ENCODE measurements at regions not wholly inside any gene's neighbourhood (a gene's known extent, or its start where the extent isn't known, plus 50 kb on each side); places are given as distances from the start of the nearest gene placed in this dataset.

GRCh38 chr11:106475181-106475580 lies 397.7 kb downstream of the AASDHPPT start:
- POLR2A ChIA-PET = no interaction called here
- H3K9ac ChIP-seq (ENCODE audit: insufficient read depth, low read depth, low read length) = no peak overlapping the region
- DNase-seq (ENCODE audit: low spot score) = no peak
- CTCF ChIA-PET (ENCODE audit: low intra/inter-chr PET ratio, low total read pairs) = no interaction called here
- ATAC-seq = no peak
- BruUV-seq (replicated peaks) = no TSS peak
- no peak overlapping the region for H3K4me3 ChIP-seq (replicated peaks in 1 of 3; ENCODE audit: insufficient read depth in 1 of 3, low read depth in 2 of 3, low read length in 3 of 3)
- no peaks in the 10 kb centered on the region for H3K36me3 ChIP-seq (replicated peaks in 1 of 2; ENCODE audit: control insufficient read depth in 1 of 2, insufficient read depth in 2 of 2, low read length in 2 of 2)
- no peak overlapping the region for H2AFZ ChIP-seq (ENCODE audit: low read length)
- H3K4me2 ChIP-seq (ENCODE audit: low read depth, low read length) = no peak overlapping the region
- no peak for TF ChIP-seq PCBP2 (optimal IDR thresholded peaks at IDR 0.05; ENCODE audit: low read depth, low read length, poor library complexity, severe bottlenecking)
- no peak for TF ChIP-seq SCMH1 (CRISPR knock-in tag; IDR thresholded peaks at IDR 0.05; ENCODE audit: borderline replicate concordance)
- intact Hi-C loops (cut with micrococcal nuclease; ENCODE audit: unreplicated experiment) (no loop called here), in situ Hi-C loops (cut with HindIII; ENCODE audit: extremely low pct_ligation_motif_present, low pct_unique_long_range_greater_than_20kb) (no loop called here)
- no peaks in the 10 kb centered on the region for H3K27me3 ChIP-seq (ENCODE audit: control insufficient read depth in 1 of 2, insufficient read depth in 2 of 2, low read length in 2 of 2)
- no peak for FAIRE-seq
- H3K27ac ChIP-seq (ENCODE audit: extremely low read length, insufficient read depth, low read length) = no peak overlapping the region
- 54% methylated on average over 5 of the region's 5 CpGs for WGBS (ENCODE audit: low lambda C conversion rate)
- H3K9me3 ChIP-seq (ENCODE audit: low read length) = peaks cover 76% of the 10 kb centered on the region
- H4K20me1 ChIP-seq (ENCODE audit: insufficient read depth, low read length) = no peaks in the 10 kb centered on the region
- no peaks in the 10 kb centered on the region for H3K4me1 ChIP-seq (ENCODE audit: insufficient read depth, low read length)
- no peaks in the 10 kb centered on the region for H3K79me2 ChIP-seq (ENCODE audit: insufficient read depth, low read length)

GRCh38 chr11:106477776-106478175 lies 400.3 kb downstream of the AASDHPPT start:
- no peak for ATAC-seq
- intact Hi-C loops (cut with micrococcal nuclease; ENCODE audit: unreplicated experiment) = no loop called here
- in situ Hi-C loops (cut with HindIII; ENCODE audit: extremely low pct_ligation_motif_present, low pct_unique_long_range_greater_than_20kb) = no loop called here
- H3K27me3 ChIP-seq (ENCODE audit: control insufficient read depth in 1 of 2, insufficient read depth in 2 of 2, low read length in 2 of 2) = no peaks in the 10 kb centered on the region
- FAIRE-seq = no peak
- no peak overlapping the region for H3K27ac ChIP-seq (ENCODE audit: extremely low read length, insufficient read depth, low read length)
- H3K4me1 ChIP-seq (ENCODE audit: insufficient read depth, low read length) = peaks cover 15% of the 10 kb centered on the region; the same call in 1 of the 2 replicates
- no peak overlapping the region for H2AFZ ChIP-seq (ENCODE audit: low read length)
- no peaks in the 10 kb centered on the region for H4K20me1 ChIP-seq (ENCODE audit: insufficient read depth, low read length)
- ChIA-PET POLR2A (no interaction called here), CTCF (ENCODE audit: low intra/inter-chr PET ratio, low total read pairs) (no interaction called here)
- no peak for TF ChIP-seq ZNF772 (CRISPR knock-in tag; IDR thresholded peaks at IDR 0.05)
- TF ChIP-seq ATF3 (CRISPR knock-in tag; IDR thresholded peaks at IDR 0.05) = no peak
- no peak for TF ChIP-seq MAFK (conservative IDR thresholded peaks at IDR 0.05 in 1 of 2, IDR thresholded peaks at IDR 0.05 in 1 of 2; ENCODE audit: low read length in 2 of 2)
- TF ChIP-seq SMARCC2 (IDR thresholded peaks at IDR 0.05) = no peak
- no peak for TF ChIP-seq CBX2 (IDR thresholded peaks at IDR 0.05; ENCODE audit: low read depth, low read length)
- TF ChIP-seq CBX2 (CRISPR knock-in tag; IDR thresholded peaks at IDR 0.05; ENCODE audit: low read depth) = no peak
- TF ChIP-seq ZMYM3 (CRISPR knock-in tag; IDR thresholded peaks at IDR 0.05) = no peak
- TF ChIP-seq ZBTB34 (CRISPR knock-in tag; IDR thresholded peaks at IDR 0.05) = no peak
- TF ChIP-seq ZNF460 (CRISPR knock-in tag; IDR thresholded peaks at IDR 0.05; ENCODE audit: borderline replicate concordance) = no peak
- no peak for TF ChIP-seq HDAC6 (IDR thresholded peaks at IDR 0.05; ENCODE audit: low read depth, low read length)
- TF ChIP-seq KDM4B (CRISPR knock-in tag; IDR thresholded peaks at IDR 0.05) = no peak
- no peak for TF ChIP-seq ZNF12 (CRISPR knock-in tag; IDR thresholded peaks at IDR 0.05)
- TF ChIP-seq TRIM24 (CRISPR knock-in tag; IDR thresholded peaks at IDR 0.05) = no peak
- TF ChIP-seq ZSCAN29 (CRISPR knock-in tag; conservative IDR thresholded peaks at IDR 0.05) = no peak
- no peak for TF ChIP-seq FOXP4 (CRISPR knock-in tag; IDR thresholded peaks at IDR 0.05)
- no peak for DNase-seq (ENCODE audit: low spot score)
- no peaks in the 10 kb centered on the region for H3K79me2 ChIP-seq (ENCODE audit: insufficient read depth, low read length)
- no TSS peak for BruUV-seq (replicated peaks)
- WGBS (ENCODE audit: low lambda C conversion rate) = 36% methylated on average over 1 of the region's 1 CpG
- H3K9ac ChIP-seq (ENCODE audit: insufficient read depth, low read depth, low read length) = no peak overlapping the region
- no peak overlapping the region for H3K4me3 ChIP-seq (replicated peaks in 1 of 3; ENCODE audit: insufficient read depth in 1 of 3, low read depth in 2 of 3, low read length in 3 of 3)
- no peak overlapping the region for H3K4me2 ChIP-seq (ENCODE audit: low read depth, low read length)
- no peaks in the 10 kb centered on the region for H3K36me3 ChIP-seq (replicated peaks in 1 of 2; ENCODE audit: control insufficient read depth in 1 of 2, insufficient read depth in 2 of 2, low read length in 2 of 2)
- H3K9me3 ChIP-seq (ENCODE audit: low read length) = peaks cover 60% of the 10 kb centered on the region
